ENCODE measurements at regions not wholly inside any gene's neighbourhood (a gene's known extent, or its start where the extent isn't known, plus 50 kb on each side); places are given as distances from the start of the nearest gene placed in this dataset.
"Not testable (repeated sequence)": the region's sequence is repeated elsewhere in the genome, so short reads cannot be mapped to it uniquely, and the experiment has no call there.

- Mint-ChIP-seq H3K9me3 (no peaks in the 10 kb centered on the region), H3K4me3 (no peak overlapping the region), H3K27me3 (ENCODE audit: low read depth) (no peaks in the 10 kb centered on the region), H3K27ac (no peak overlapping the region), H3K4me1 (peaks cover 15 to 18% of the 10 kb centered on the region in 2 experiments), H3K36me3 (ENCODE audit: insufficient read depth in 1 of 3, low read depth in 3 of 3) (no peaks in the 10 kb centered on the region)
- H3K27me3 ChIP-seq (ENCODE audit: insufficient read depth, low read length), result no peaks in the 10 kb centered on the region
- no peak overlapping the region for H3K4me2 ChIP-seq (ENCODE audit: insufficient read depth, insufficient read length, low read length)
- H2BK5ac ChIP-seq (ENCODE audit: insufficient read length, low read length), result no peak overlapping the region
- H3K4me1 ChIP-seq (ENCODE audit: insufficient read depth, low read length), result peaks cover 2% of the 10 kb centered on the region; the same call in 1 of the 2 replicates
- DNase-seq, result no peak
- no peak overlapping the region for H2AFZ ChIP-seq (ENCODE audit: low read length)
- H4K91ac ChIP-seq (ENCODE audit: insufficient read length, low read depth, low read length), result no peak overlapping the region
- no peak overlapping the region for H3K18ac ChIP-seq (ENCODE audit: insufficient read length, low read depth, low read length)
- no peak overlapping the region for H2BK15ac ChIP-seq (ENCODE audit: low read depth, low read length)
- H2BK20ac ChIP-seq (ENCODE audit: low read depth, low read length, poor library complexity, severe bottlenecking), result no peak overlapping the region
- no peaks in the 10 kb centered on the region for H3K79me1 ChIP-seq (ENCODE audit: insufficient read depth, low read depth, low read length, poor library complexity, severe bottlenecking)
- no peak overlapping the region for H3K56ac ChIP-seq (ENCODE audit: insufficient read length, low read depth, low read length)
- H3K14ac ChIP-seq (ENCODE audit: insufficient read depth, low read length), result no peak overlapping the region
- WGBS (ENCODE audit: extremely low coverage, insufficient read length, low lambda C conversion rate), result no CpG with 5 or more reads among the region's 2 CpGs
- no peak overlapping the region for H3K23ac ChIP-seq (ENCODE audit: insufficient read length, low read depth, low read length)
- H4K20me1 ChIP-seq (ENCODE audit: control insufficient read depth, insufficient read depth, insufficient read length), result no peaks in the 10 kb centered on the region
- no peak overlapping the region for H2BK120ac ChIP-seq (ENCODE audit: low read depth, low read length, poor library complexity, severe bottlenecking)
- no peak overlapping the region for H3K9ac ChIP-seq (ENCODE audit: extremely low read depth, insufficient read length, low read length)
- no peak overlapping the region for H4K5ac ChIP-seq (ENCODE audit: insufficient read length, low read depth, low read length)
- no peaks in the 10 kb centered on the region for H3K23me2 ChIP-seq (ENCODE audit: insufficient read length, low read depth, low read length, poor library complexity, severe bottlenecking)
- H3T11ph ChIP-seq (ENCODE audit: low read length), result no peak overlapping the region
- no peaks in the 10 kb centered on the region for H3K79me2 ChIP-seq (ENCODE audit: insufficient read depth, low read length)
- H2AK5ac ChIP-seq (ENCODE audit: insufficient read length, low read length), result no peak overlapping the region
- TF ChIP-seq, protein P1, sequence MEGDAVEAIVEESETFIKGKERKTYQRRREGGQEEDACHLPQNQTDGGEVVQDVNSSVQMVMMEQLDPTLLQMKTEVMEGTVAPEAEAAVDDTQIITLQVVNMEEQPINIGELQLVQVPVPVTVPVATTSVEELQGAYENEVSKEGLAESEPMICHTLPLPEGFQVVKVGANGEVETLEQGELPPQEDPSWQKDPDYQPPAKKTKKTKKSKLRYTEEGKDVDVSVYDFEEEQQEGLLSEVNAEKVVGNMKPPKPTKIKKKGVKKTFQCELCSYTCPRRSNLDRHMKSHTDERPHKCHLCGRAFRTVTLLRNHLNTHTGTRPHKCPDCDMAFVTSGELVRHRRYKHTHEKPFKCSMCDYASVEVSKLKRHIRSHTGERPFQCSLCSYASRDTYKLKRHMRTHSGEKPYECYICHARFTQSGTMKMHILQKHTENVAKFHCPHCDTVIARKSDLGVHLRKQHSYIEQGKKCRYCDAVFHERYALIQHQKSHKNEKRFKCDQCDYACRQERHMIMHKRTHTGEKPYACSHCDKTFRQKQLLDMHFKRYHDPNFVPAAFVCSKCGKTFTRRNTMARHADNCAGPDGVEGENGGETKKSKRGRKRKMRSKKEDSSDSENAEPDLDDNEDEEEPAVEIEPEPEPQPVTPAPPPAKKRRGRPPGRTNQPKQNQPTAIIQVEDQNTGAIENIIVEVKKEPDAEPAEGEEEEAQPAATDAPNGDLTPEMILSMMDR (conservative IDR thresholded peaks at IDR 0.05), result no peak
- H2BK12ac ChIP-seq (ENCODE audit: insufficient read length, low read depth, low read length), result no peak overlapping the region
- H3K9me3 ChIP-seq (ENCODE audit: control insufficient read depth, low read depth, low read length), result no peaks in the 10 kb centered on the region
- H3K4ac ChIP-seq (ENCODE audit: low read depth, low read length), result no peak overlapping the region
- H3K27ac ChIP-seq (ENCODE audit: insufficient read length, low read depth, low read length), result no peak overlapping the region
- no peak overlapping the region for H4K8ac ChIP-seq (replicated peaks; ENCODE audit: insufficient read length, low read depth, low read length)
Observed at GRCh38 chr18:56483386-56483785, 155.0 kb downstream of the TXNL1 start.

- not testable (repeated sequence) for H4K91ac ChIP-seq (ENCODE audit: insufficient read length, low read depth, low read length); H4K8ac ChIP-seq (replicated peaks; ENCODE audit: insufficient read length, low read depth, low read length); H3K36me3 Mint-ChIP-seq (ENCODE audit: insufficient read depth in 1 of 3, low read depth in 3 of 3); H2AK5ac ChIP-seq (ENCODE audit: insufficient read length, low read length); H3K23me2 ChIP-seq (ENCODE audit: insufficient read length, low read depth, low read length, poor library complexity, severe bottlenecking); H3K27me3 ChIP-seq (ENCODE audit: insufficient read depth, low read length); H3K4me2 ChIP-seq (ENCODE audit: insufficient read depth, insufficient read length, low read length); H2BK5ac ChIP-seq (ENCODE audit: insufficient read length, low read length); H3K27ac Mint-ChIP-seq; H3K56ac ChIP-seq (ENCODE audit: insufficient read length, low read depth, low read length); H2BK120ac ChIP-seq (ENCODE audit: low read depth, low read length, poor library complexity, severe bottlenecking); H2BK12ac ChIP-seq (ENCODE audit: insufficient read length, low read depth, low read length); H3K27ac ChIP-seq (ENCODE audit: insufficient read length, low read depth, low read length); H3K4ac ChIP-seq (ENCODE audit: low read depth, low read length); H3K9me3 ChIP-seq (ENCODE audit: control insufficient read depth, low read depth, low read length); H3T11ph ChIP-seq (ENCODE audit: low read length); H3K79me2 ChIP-seq (ENCODE audit: insufficient read depth, low read length); H3K4me3 Mint-ChIP-seq; H3K18ac ChIP-seq (ENCODE audit: insufficient read length, low read depth, low read length); H3K14ac ChIP-seq (ENCODE audit: insufficient read depth, low read length); H4K20me1 ChIP-seq (ENCODE audit: control insufficient read depth, insufficient read depth, insufficient read length); H3K9ac ChIP-seq (ENCODE audit: extremely low read depth, insufficient read length, low read length); DNase-seq; H3K27me3 Mint-ChIP-seq (ENCODE audit: low read depth); H3K79me1 ChIP-seq (ENCODE audit: insufficient read depth, low read depth, low read length, poor library complexity, severe bottlenecking); H3K23ac ChIP-seq (ENCODE audit: insufficient read length, low read depth, low read length); H2BK15ac ChIP-seq (ENCODE audit: low read depth, low read length); H2AFZ ChIP-seq (ENCODE audit: low read length); H3K4me1 ChIP-seq (ENCODE audit: insufficient read depth, low read length); H2BK20ac ChIP-seq (ENCODE audit: low read depth, low read length, poor library complexity, severe bottlenecking); H4K5ac ChIP-seq (ENCODE audit: insufficient read length, low read depth, low read length); H3K9me3 Mint-ChIP-seq
- WGBS (ENCODE audit: extremely low coverage, insufficient read length, low lambda C conversion rate), result no CpG with 5 or more reads among the region's 4 CpGs
- H3K4me1 Mint-ChIP-seq, result peaks cover 14 to 15% of the 10 kb centered on the region in 2 experiments
Observed at GRCh38 chr18:56482813-56483212, 155.6 kb downstream of the TXNL1 start.
